GM23338 (cell line): ENCODE measurements at regions not wholly inside any gene's neighbourhood (a gene's known extent, or its start where the extent isn't known, plus 50 kb on each side); places are given as distances from the start of the nearest gene placed in this dataset.

ENCODE experiments used
- CTCF ChIP-seq, 2 experiments: fragments of 200-600 bp in 1 of 2; sonication (generic) in 1 of 2; conservative IDR thresholded peaks; 2 replicates each; pipeline versions ENCODE4 v1.5.1 to v1.6.1; 2016 to 2017; ENCODE audit warnings: antibody characterized with exemption in 2 of 2, low read depth in 2 of 2, mild to moderate bottlenecking in 2 of 2, moderate library complexity in 1 of 2
- EZH2 ChIP-seq: fragments of 200-600 bp; sonication (generic); IDR thresholded peaks from one replicate; pipeline ENCODE4 v1.8.0; 2017; ENCODE audit warnings: antibody characterized with exemption, mild to moderate bottlenecking, low read depth; ENCODE audit not compliant: unreplicated experiment
- POLR2AphosphoS5 ChIP-seq: IDR thresholded peaks from 2 replicates; pipeline ENCODE4 v1.6.1; 2016; ENCODE audit warnings: antibody characterized with exemption, low read depth
- STAT1 ChIP-seq: IDR thresholded peaks from one replicate; pipeline ENCODE4 v1.6.1; 2016; ENCODE audit warnings: antibody characterized with exemption; ENCODE audit not compliant: unreplicated experiment
- ZNF331 ChIP-seq: fragments of 250-450 bp; sonication (Bioruptor Pico); IDR thresholded peaks from 2 replicates; pipeline ENCODE4 v1.5.0; 2020; ENCODE audit warnings: low read depth, mild to moderate bottlenecking, moderate library complexity

- TF ChIP-seq ZNF331 (CRISPR knock-in tag) (no peak), CTCF (conservative IDR thresholded peaks at IDR 0.05; ENCODE audit: low read depth in 2 of 2) (no peak), EZH2 (no peak), STAT1 (no peak), POLR2AphosphoS5 (no peak)
Observed at GRCh38 chr1:115139381-115139780, 50.1 kb upstream of the TSPAN2 start.
